ENCODE measurements at regions not wholly inside any gene's neighbourhood (a gene's known extent, or its start where the extent isn't known, plus 50 kb on each side); places are given as distances from the start of the nearest gene placed in this dataset.

GRCh38 chr1:83751602-83752001 is 247.3 kb downstream of the TTLL7 start:
- Histone ChIP-seq H3K9ac (ENCODE audit: low read depth, low read length) (no peak overlapping the region), H3K4me1 (ENCODE audit: insufficient read depth, low read length) (no peaks in the 10 kb centered on the region), H3K27me3 (ENCODE audit: insufficient read depth, low read length) (no peaks in the 10 kb centered on the region), H3K27ac (ENCODE audit: low read length) (no peak overlapping the region), H3K9me3 (ENCODE audit: insufficient read depth, low read depth, low read length) (peaks cover 6% of the 10 kb centered on the region; the same call in 1 of the 2 replicates), H3K36me3 (ENCODE audit: insufficient read depth, low read depth, low read length) (no peaks in the 10 kb centered on the region), H3K4me3 (ENCODE audit: low read length) (no peak overlapping the region)

- no peaks in the 10 kb centered on the region for H3K36me3 ChIP-seq (ENCODE audit: insufficient read depth, low read depth, low read length)
- no peak overlapping the region for H3K9ac ChIP-seq (ENCODE audit: low read depth, low read length)
- H3K27ac ChIP-seq (ENCODE audit: low read length), result no peak overlapping the region
- H3K27me3 ChIP-seq (ENCODE audit: insufficient read depth, low read length), result no peaks in the 10 kb centered on the region
- H3K4me3 ChIP-seq (ENCODE audit: low read length), result no peak overlapping the region
- peaks cover 6% of the 10 kb centered on the region; the same call in 1 of the 2 replicates for H3K9me3 ChIP-seq (ENCODE audit: insufficient read depth, low read depth, low read length)
- H3K4me1 ChIP-seq (ENCODE audit: insufficient read depth, low read length), result no peaks in the 10 kb centered on the region
Measured at GRCh38 chr1:83750201-83750600, 248.7 kb downstream of the TTLL7 start.

DNA sequence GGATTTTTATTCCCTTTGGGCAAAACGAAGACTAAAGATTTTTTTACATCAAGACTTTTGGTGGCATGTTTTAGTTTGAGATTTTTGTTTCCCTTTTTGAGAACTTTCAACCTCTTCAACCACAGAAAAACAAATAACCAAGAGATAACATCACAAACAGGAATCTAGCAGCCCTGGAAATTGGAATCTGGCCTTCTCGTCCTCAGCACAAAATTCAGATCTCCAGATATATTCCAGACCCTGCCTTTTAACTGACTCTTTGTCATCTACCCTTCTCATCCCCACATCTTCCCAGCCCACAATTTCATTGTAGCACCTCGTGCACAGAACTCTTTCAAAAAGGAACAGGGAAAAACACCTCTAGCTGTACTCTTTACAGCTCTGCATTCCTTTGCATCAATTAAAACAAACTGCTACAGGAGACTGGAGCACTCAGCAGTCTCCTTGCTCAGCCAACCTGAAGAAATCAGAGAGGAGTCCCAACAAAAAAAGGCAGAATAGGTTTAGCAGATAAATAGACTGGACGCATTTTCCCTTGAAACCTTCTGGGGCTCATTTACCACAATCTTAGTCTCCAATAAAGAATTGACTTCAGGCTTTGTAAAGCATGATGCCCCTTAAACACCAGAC is 251.0 kb downstream of the TTLL7 start:
- H3K36me3 ChIP-seq (ENCODE audit: insufficient read depth, low read depth, low read length), result no peaks in the 10 kb centered on the region
- H3K4me1 ChIP-seq (ENCODE audit: insufficient read depth, low read length), result no peaks in the 10 kb centered on the region
- peaks cover 6% of the 10 kb centered on the region; the same call in 1 of the 2 replicates for H3K9me3 ChIP-seq (ENCODE audit: insufficient read depth, low read depth, low read length)
- H3K4me3 ChIP-seq (ENCODE audit: low read length), result no peak overlapping the region
- H3K27me3 ChIP-seq (ENCODE audit: insufficient read depth, low read length), result no peaks in the 10 kb centered on the region
- H3K9ac ChIP-seq (ENCODE audit: low read depth, low read length), result no peak overlapping the region
- no peak overlapping the region for H3K27ac ChIP-seq (ENCODE audit: low read length)

DNA sequence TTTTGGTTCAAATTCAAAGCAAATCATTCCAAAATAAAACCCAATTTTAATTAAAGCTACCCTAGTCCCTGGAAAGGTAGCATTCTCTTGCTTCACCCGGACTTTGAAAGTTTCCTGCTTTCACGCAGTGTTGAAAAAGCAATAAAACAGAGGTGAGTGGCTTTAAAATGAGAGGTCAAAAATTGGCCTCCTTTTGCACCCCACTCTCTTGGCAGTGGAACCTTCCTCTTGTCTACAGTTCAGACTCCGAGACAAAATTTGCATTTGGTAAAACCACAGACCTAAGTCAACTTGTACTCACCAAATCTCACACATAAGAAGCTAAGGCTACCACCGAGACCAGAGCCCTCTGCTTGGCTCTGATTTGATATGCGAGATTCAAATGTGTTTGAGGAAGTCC is 252.7 kb downstream of the TTLL7 start:
- Histone ChIP-seq H3K27ac (ENCODE audit: low read length) (no peak overlapping the region), H3K36me3 (ENCODE audit: insufficient read depth, low read depth, low read length) (no peaks in the 10 kb centered on the region), H3K9me3 (ENCODE audit: insufficient read depth, low read depth, low read length) (peaks cover 4% of the 10 kb centered on the region; the same call in 1 of the 2 replicates), H3K4me1 (ENCODE audit: insufficient read depth, low read length) (peaks cover 6% of the 10 kb centered on the region; the same call in 1 of the 2 replicates), H3K9ac (ENCODE audit: low read depth, low read length) (no peak overlapping the region), H3K27me3 (ENCODE audit: insufficient read depth, low read length) (no peaks in the 10 kb centered on the region), H3K4me3 (ENCODE audit: low read length) (no peak overlapping the region)

DNA sequence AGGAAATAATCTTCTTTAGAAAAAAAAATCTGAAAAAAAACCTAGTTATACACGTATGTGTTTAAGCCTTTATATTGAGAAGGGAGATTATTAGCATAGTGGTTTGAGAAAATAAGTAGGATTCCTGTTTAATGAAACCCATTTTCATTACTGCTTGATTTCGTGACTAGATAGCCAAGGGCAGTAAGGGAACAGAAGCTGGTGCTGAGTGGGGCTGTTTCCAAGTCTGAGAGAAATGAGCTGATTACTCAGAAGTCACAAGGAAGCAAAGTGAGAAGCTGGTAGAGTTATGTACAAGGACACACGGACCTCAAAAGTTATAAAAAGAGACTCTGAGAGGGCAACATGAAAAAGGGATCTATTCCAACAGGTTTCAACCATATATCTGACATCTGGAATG is 256.5 kb downstream of the TTLL7 start:
- peaks cover 12% of the 10 kb centered on the region; the same call in 1 of the 2 replicates for H3K4me1 ChIP-seq (ENCODE audit: insufficient read depth, low read length)
- no peaks in the 10 kb centered on the region for H3K9me3 ChIP-seq (ENCODE audit: insufficient read depth, low read depth, low read length)
- H3K27ac ChIP-seq (ENCODE audit: low read length), result no peak overlapping the region
- no peaks in the 10 kb centered on the region for H3K27me3 ChIP-seq (ENCODE audit: insufficient read depth, low read length)
- H3K4me3 ChIP-seq (ENCODE audit: low read length), result no peak overlapping the region
- H3K36me3 ChIP-seq (ENCODE audit: insufficient read depth, low read depth, low read length), result no peaks in the 10 kb centered on the region
- H3K9ac ChIP-seq (ENCODE audit: low read depth, low read length), result no peak overlapping the region

GRCh38 chr1:83741770-83742169 is 257.2 kb downstream of the TTLL7 start:
- no peaks in the 10 kb centered on the region for H3K9me3 ChIP-seq (ENCODE audit: insufficient read depth, low read depth, low read length)
- H3K27me3 ChIP-seq (ENCODE audit: insufficient read depth, low read length), result no peaks in the 10 kb centered on the region
- peaks cover 12% of the 10 kb centered on the region; the same call in 1 of the 2 replicates for H3K4me1 ChIP-seq (ENCODE audit: insufficient read depth, low read length)
- no peak overlapping the region for H3K27ac ChIP-seq (ENCODE audit: low read length)
- no peaks in the 10 kb centered on the region for H3K36me3 ChIP-seq (ENCODE audit: insufficient read depth, low read depth, low read length)
- no peak overlapping the region for H3K4me3 ChIP-seq (ENCODE audit: low read length)
- no peak overlapping the region for H3K9ac ChIP-seq (ENCODE audit: low read depth, low read length)

DNA sequence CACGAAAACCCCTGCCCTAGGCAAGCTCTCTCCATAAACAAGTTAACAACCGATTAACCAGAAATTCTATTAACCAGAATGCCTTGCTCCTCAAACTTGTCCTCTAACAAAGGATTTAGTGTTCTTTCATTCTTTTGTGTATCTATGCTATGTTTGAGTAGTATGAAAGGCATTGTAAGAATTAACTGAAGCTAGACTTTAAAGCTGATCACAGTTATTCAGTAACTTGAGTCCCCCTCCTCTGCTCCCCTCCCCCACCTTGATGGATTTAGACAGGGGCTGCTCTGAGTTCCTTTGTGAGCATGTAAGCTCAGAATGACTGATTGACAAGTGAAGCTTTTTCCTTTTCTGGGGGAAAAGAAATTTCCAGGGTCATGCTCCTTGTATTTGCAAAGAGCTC is 257.6 kb downstream of the TTLL7 start:
- H3K9me3 ChIP-seq (ENCODE audit: insufficient read depth, low read depth, low read length), result no peaks in the 10 kb centered on the region
- H3K4me1 ChIP-seq (ENCODE audit: insufficient read depth, low read length), result peaks cover 12% of the 10 kb centered on the region; the same call in 1 of the 2 replicates
- H3K36me3 ChIP-seq (ENCODE audit: insufficient read depth, low read depth, low read length), result no peaks in the 10 kb centered on the region
- no peaks in the 10 kb centered on the region for H3K27me3 ChIP-seq (ENCODE audit: insufficient read depth, low read length)
- H3K4me3 ChIP-seq (ENCODE audit: low read length), result no peak overlapping the region
- no peak overlapping the region for H3K27ac ChIP-seq (ENCODE audit: low read length)
- no peak overlapping the region for H3K9ac ChIP-seq (ENCODE audit: low read depth, low read length)

- Histone ChIP-seq H3K27ac (ENCODE audit: low read length) (no peak overlapping the region), H3K9ac (ENCODE audit: low read depth, low read length) (no peak overlapping the region), H3K4me3 (ENCODE audit: low read length) (no peak overlapping the region), H3K36me3 (ENCODE audit: insufficient read depth, low read depth, low read length) (no peaks in the 10 kb centered on the region), H3K9me3 (ENCODE audit: insufficient read depth, low read depth, low read length) (no peaks in the 10 kb centered on the region), H3K4me1 (ENCODE audit: insufficient read depth, low read length) (no peaks in the 10 kb centered on the region; the same call in 1 of the 2 replicates), H3K27me3 (ENCODE audit: insufficient read depth, low read length) (no peaks in the 10 kb centered on the region)
Measured at GRCh38 chr1:83735526-83735925, 263.4 kb downstream of the TTLL7 start.

- Histone ChIP-seq H3K27ac (ENCODE audit: low read length) (no peak overlapping the region), H3K4me3 (ENCODE audit: low read length) (no peak overlapping the region), H3K27me3 (ENCODE audit: insufficient read depth, low read length) (no peaks in the 10 kb centered on the region), H3K9me3 (ENCODE audit: insufficient read depth, low read depth, low read length) (no peaks in the 10 kb centered on the region), H3K9ac (ENCODE audit: low read depth, low read length) (no peak overlapping the region), H3K36me3 (ENCODE audit: insufficient read depth, low read depth, low read length) (no peaks in the 10 kb centered on the region), H3K4me1 (ENCODE audit: insufficient read depth, low read length) (no peaks in the 10 kb centered on the region)
Measured at GRCh38 chr1:83734420-83734819, 264.5 kb downstream of the TTLL7 start.

- no peaks in the 10 kb centered on the region for H3K9me3 ChIP-seq (ENCODE audit: insufficient read depth, low read depth, low read length)
- H3K36me3 ChIP-seq (ENCODE audit: insufficient read depth, low read depth, low read length), result no peaks in the 10 kb centered on the region
- no peak overlapping the region for H3K9ac ChIP-seq (ENCODE audit: low read depth, low read length)
- peaks cover 8% of the 10 kb centered on the region for H3K4me1 ChIP-seq (ENCODE audit: insufficient read depth, low read length)
- H3K27ac ChIP-seq (ENCODE audit: low read length), result no peak overlapping the region
- H3K27me3 ChIP-seq (ENCODE audit: insufficient read depth, low read length), result no peaks in the 10 kb centered on the region
- no peak overlapping the region for H3K4me3 ChIP-seq (ENCODE audit: low read length)
Measured at GRCh38 chr1:83725735-83726360, 273.1 kb downstream of the TTLL7 start.

DNA sequence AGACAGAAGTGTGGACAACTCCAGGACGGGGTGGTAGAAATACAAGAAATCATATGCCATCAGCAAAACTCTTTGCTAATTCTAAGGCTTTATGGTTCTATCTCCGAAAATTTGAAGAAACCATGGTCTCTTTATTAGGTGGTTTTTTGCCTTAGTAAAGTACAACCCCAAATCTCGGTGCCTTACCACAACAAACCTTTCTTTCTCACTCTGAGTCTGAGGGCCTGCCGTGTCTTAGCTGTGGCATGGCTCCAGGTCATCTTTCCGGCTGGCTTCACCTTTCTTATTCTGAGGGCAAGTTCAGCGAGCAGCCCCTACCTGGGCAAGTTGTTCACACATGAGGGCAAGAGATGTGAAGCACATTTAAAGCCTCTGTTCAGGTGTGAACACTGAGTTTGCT is 280.6 kb downstream of the TTLL7 start:
- H3K27ac ChIP-seq (ENCODE audit: low read length), result no peak overlapping the region
- no peaks in the 10 kb centered on the region for H3K9me3 ChIP-seq (ENCODE audit: insufficient read depth, low read depth, low read length)
- H3K9ac ChIP-seq (ENCODE audit: low read depth, low read length), result no peak overlapping the region
- H3K27me3 ChIP-seq (ENCODE audit: insufficient read depth, low read length), result no peaks in the 10 kb centered on the region
- H3K36me3 ChIP-seq (ENCODE audit: insufficient read depth, low read depth, low read length), result no peaks in the 10 kb centered on the region
- no peak overlapping the region for H3K4me3 ChIP-seq (ENCODE audit: low read length)
- H3K4me1 ChIP-seq (ENCODE audit: insufficient read depth, low read length), result no peaks in the 10 kb centered on the region

DNA sequence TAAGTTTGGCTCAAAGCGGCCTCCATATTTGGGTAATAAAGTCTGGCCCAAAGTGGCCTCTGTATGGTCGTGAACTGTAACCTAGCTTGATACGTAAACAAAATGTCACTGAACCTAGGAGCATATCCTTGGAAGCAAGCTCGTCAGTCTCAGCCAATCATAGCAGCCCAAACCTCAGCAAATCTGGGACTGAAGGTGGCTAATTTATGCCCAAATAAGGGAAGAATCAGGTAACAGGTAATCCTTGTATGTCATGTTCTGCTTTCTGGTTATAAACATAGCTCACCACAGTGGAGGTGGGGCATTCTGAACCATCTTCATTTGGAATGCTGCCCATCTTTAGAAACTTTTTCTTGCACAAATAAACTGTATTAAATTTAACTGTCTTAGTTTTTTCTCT is 281.1 kb downstream of the TTLL7 start:
- H3K36me3 ChIP-seq (ENCODE audit: insufficient read depth, low read depth, low read length), result no peaks in the 10 kb centered on the region
- H3K27ac ChIP-seq (ENCODE audit: low read length), result no peak overlapping the region
- no peak overlapping the region for H3K9ac ChIP-seq (ENCODE audit: low read depth, low read length)
- no peaks in the 10 kb centered on the region for H3K9me3 ChIP-seq (ENCODE audit: insufficient read depth, low read depth, low read length)
- no peaks in the 10 kb centered on the region for H3K4me1 ChIP-seq (ENCODE audit: insufficient read depth, low read length)
- no peaks in the 10 kb centered on the region for H3K27me3 ChIP-seq (ENCODE audit: insufficient read depth, low read length)
- no peak overlapping the region for H3K4me3 ChIP-seq (ENCODE audit: low read length)
